Renal pelvis (tissue), 1 donor: ENCODE measurements at regions not wholly inside any gene's neighbourhood (a gene's known extent, or its start where the extent isn't known, plus 50 kb on each side); places are given as distances from the start of the nearest gene placed in this dataset.
"Not testable (repeated sequence)": the region's sequence is repeated elsewhere in the genome, so short reads cannot be mapped to it uniquely, and the experiment has no call there.

Experiments
- DNase-seq: peaks from one replicate; pipeline ENCODE4 v3.0.0-alpha.2; 2013

- peak; percentile 72 for DNase-seq
Observed at GRCh38 chr12:59084511-59085375, 164.4 kb upstream of the LRIG3 start.

GRCh38 chr12:59082952-59083351 is 162.6 kb upstream of the LRIG3 start:
- no peak for DNase-seq

GRCh38 chr12:59080101-59080500 is 159.8 kb upstream of the LRIG3 start:
- DNase-seq, result no peak

- no peak for DNase-seq
Observed at GRCh38 chr12:59079472-59079871, 159.2 kb upstream of the LRIG3 start.

GRCh38 chr12:59079002-59079401 is 158.7 kb upstream of the LRIG3 start:
- no peak for DNase-seq

- peak; percentile 61 for DNase-seq
Observed at GRCh38 chr12:59077575-59078426, 157.5 kb upstream of the LRIG3 start.

- DNase-seq, result no peak
Observed at GRCh38 chr12:59077153-59077552, 156.8 kb upstream of the LRIG3 start.

- no peak for DNase-seq
Observed at GRCh38 chr12:59076622-59077021, 156.3 kb upstream of the LRIG3 start.

- DNase-seq, result no peak
Observed at GRCh38 chr12:59075968-59076490, 155.7 kb upstream of the LRIG3 start.

- DNase-seq, result no peak
Observed at GRCh38 chr12:59075141-59075540, 154.8 kb upstream of the LRIG3 start.

- DNase-seq, result no peak
Observed at GRCh38 chr12:59070322-59070933, 150.1 kb upstream of the LRIG3 start.

GRCh38 chr12:59069516-59069915 is 149.2 kb upstream of the LRIG3 start:
- DNase-seq, result no peak

GRCh38 chr12:59068436-59068835 is 148.1 kb upstream of the LRIG3 start:
- DNase-seq, result no peak

GRCh38 chr12:59067083-59067482 is 146.8 kb upstream of the LRIG3 start:
- peak; percentile 77 for DNase-seq

GRCh38 chr12:59066445-59066844 is 146.1 kb upstream of the LRIG3 start:
- DNase-seq, result no peak

- DNase-seq, result no peak
Observed at GRCh38 chr12:59059088-59059935, 139.0 kb upstream of the LRIG3 start.

- no peak for DNase-seq
Observed at GRCh38 chr12:59056966-59057365, 136.7 kb upstream of the LRIG3 start.

- DNase-seq, result no peak
Observed at GRCh38 chr12:59055204-59055860, 135.0 kb upstream of the LRIG3 start.

GRCh38 chr12:59053266-59053899 is 133.1 kb upstream of the LRIG3 start:
- not testable (repeated sequence) for DNase-seq
